GM19468 (cell line): ENCODE measurements at regions not wholly inside any gene's neighbourhood (a gene's known extent, or its start where the extent isn't known, plus 50 kb on each side); places are given as distances from the start of the nearest gene placed in this dataset.

ENCODE experiments used
- ATAC-seq: cut with Tn5 transposase; IDR thresholded peaks from one replicate; pipeline ENCODE4 v1.9.1; 2021; ENCODE audit warnings: mild to moderate bottlenecking, moderate library complexity, moderate number of reproducible peaks; ENCODE audit not compliant: unreplicated experiment; ENCODE audit errors: extremely low read depth

DNA sequence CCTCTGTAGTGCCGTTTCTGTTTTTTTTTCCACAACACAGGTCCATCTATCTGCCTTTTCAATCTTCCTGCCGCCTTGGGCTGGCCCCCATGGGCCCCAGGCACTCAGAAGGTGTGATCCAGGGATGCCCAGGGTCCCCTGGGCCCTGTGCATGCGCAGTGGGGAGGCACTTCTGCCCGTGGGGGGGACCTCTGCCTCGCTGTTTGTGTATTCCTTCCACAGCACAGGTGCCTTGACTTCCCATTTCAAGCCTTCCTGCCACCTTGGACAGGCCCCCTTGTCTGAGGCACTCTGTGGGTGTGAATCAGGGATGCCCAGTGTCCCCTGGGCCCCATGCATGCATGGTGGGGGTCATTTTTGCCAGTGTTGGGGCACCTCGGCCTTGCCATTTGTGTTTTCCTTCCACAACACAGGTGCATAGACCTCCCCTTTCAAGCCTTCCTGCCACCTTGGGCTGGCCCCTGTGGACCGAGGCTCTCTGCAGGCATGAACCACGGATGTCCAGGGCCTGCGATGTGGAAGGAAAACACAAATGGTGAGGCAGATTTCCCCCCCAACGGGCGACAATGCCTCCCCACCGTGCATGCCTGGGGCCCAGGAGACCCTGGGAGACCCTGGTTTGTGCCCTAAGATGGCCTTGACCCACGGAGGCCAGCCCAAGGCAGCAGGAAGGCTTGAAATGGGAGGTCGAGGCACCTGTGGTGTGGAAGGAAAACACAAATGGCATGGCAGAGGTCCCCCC lies 366.5 kb downstream of the ALG10 start:
- ATAC-seq = no peak

DNA sequence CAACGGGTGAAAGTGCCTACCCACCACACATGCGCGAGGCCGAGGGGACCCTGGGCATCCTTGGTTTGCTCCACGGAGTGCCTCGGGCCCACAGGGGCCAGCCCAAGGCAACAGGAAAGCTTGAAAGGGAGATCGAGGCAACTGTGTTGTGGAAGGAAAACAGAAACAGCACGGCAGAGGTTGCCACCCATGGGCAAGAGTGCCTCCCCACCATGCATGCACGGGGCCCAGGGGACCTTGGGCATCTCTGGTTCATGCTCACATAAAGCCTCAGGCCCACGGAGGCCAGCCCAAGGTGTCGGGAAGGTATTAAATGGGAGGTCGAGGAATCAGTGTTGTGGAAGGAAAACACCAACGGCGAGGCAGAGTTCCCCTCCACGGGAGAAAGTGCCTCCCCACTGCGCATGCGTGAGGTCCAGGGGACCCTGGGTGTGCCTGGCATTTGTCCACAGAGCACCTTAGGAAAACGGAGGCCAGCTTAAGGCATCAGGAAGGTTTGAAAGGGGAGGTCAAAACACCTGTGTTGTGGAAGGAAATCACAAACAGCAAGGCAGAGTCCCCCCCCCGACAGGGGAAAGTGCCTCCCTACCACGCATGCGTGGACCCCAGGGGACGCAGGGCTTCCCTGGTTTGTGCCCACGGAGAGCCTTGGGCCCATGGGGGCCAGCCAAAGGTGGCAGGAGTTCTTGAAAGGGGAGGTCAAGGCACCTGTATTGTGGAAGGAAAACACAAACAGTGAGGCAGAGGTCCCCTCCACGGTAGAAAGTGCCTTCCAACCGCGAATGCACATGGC lies 367.3 kb downstream of the ALG10 start:
- no peak for ATAC-seq

DNA sequence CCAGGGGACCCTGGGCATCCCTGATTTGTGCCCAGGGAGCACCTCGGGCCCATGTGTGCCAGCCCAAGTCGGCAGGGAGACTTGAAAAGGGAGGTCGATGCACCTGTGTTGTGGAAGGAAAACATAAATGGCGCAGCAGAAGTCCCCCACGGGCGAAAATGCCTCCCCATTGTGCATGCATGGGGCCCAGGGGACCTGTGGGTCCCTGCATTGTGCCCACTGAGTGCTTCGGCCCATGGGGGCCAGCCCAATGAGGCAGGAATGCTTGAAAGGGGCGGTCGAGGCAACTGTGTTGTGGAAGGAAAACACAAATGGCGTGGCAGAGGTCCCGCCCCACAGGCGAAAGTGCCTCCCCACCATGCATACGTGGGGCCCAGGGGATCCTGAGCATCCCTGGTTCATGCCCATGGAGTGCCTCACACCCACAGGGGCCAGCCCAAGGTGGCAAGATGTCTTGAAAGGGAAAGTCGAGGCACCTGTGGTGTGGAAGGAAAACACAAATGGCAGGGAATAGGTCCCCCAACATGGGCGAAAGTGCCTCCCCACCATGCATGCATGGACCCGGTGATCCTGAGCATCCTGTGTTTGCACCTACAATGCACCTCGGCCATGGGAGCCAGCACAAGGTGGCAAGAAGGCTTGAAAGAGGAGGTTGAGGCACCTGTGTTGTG lies 368.0 kb downstream of the ALG10 start:
- ATAC-seq = no peak

DNA sequence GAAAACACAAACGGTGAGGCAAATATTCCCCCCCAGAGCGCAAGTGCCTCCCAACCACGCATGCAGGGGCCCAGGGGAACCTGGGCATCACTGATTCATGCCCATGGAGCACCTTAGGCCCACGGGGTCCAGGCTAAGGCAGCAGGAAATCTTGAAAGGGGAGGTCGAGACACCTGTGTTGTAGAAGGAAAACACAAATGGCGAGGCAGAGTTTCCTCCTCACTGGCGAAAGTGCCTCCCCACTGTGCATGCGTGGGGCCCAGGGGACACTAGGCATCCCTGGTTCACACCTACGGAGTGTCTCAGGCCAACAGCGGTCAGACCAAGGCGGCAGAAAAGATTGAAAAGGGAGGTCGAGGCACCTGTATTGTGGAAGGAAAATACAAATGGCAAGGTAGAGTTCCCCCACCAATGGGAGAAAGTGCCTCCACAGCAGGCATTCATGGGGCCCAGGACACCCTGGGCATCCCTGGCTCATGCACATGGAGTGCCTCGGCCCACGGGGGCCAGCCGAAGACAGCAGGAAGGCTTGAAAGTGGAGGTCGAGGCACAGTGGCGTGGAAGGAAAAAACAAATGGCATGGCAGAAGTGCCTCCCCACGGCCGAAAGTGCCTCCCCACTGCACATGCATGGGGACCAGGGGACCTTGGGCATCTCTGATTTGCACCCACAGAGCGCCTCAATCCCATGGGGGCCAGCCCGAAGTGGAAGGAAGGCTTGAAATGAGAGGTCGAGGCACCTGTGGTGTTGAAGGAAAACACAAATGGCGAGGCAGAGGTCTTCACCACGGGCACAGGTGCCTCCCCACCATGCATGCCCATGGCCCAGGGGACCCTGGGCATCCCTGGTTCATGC lies 368.8 kb downstream of the ALG10 start:
- ATAC-seq = no peak

DNA sequence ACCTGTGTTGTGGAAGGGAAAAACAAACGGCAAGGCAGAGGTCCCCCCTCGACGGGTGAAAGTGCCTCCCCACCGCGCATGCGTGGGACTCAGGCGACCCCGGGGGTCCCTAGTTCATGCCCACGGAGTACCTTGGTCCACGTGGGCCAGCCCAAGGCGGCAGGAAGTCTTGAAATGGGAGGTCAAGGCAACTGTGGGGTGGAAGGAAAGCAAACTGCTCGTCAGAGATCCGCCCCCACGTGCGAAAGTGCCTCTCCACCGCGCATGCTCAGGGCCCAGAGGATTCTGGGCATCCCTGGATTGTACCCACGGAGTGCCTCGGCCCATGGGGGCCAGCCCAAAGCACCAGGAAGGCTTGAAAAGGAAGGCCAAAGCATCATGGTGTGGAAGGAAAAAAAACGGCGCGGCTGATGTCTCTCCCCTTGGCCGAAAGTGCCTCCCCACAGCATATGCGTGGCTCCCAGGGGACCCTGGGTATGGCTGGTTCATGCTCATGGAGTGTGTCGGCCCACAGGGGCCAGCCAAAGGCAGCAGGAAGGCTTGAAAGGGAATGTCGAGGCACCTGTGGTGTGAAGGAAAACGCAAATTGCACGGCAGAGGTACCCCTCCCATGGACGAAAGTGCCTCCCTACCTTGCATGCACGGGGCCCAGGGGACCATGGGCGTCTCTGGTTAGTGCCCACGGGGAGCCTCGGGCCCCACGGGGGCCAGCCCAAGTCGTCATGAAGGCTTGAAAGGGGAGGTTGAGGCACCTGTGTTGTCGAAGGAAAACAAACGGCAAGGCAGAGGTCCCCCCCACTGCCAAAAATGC lies 369.7 kb downstream of the ALG10 start:
- no peak for ATAC-seq

DNA sequence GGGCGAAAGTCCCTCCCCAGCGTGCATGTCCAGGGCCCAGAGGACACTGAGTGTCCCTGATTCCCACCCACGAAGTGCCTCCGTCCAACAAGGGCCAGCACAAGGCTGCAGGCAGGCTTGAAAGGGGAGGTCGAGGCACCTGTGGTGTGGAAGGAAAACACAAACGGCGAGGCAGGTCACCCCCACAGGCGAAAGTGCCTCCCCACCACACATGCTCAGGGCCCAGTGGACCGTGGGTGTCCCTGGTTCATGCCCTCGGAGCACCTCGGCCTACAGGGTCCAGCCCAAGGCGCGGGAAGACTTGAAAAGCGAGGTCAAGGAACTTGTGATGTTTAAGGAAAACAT lies 370.4 kb downstream of the ALG10 start:
- no peak for ATAC-seq

DNA sequence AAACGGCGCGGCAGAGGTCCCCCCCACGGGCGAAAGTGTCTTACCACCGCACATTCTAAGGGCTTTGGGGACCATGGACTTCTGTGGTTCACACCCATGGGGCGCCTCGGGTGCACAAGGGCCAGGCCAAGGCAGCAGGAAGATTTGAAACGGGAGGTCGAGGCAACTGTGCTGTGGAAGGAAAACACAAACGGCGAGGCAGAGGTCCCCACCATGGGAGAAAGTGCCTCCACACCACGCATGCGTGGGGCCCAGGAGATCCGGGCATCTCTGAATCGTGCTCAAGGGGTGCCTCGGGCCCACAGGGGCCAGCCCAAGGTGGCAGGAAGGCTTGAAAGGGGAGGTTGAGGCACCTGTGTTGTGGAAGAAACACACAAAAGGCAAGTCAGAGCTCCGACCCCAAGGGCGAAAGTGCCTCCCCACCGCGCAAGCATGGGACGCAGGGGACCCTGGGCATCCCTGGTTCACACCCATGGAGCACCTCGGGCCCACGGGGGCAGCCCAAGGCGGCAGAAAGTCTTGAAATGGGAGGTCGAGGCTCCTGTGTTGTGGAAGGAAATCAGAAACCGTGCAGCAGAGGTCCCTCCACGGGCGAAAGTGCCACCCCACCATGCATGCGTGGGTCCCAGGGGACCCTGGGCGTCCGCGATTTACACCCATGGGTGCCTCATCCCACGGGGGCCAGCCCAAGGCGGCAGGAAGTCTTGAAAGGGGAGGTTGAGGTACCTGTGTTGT lies 371.0 kb downstream of the ALG10 start:
- no peak for ATAC-seq

DNA sequence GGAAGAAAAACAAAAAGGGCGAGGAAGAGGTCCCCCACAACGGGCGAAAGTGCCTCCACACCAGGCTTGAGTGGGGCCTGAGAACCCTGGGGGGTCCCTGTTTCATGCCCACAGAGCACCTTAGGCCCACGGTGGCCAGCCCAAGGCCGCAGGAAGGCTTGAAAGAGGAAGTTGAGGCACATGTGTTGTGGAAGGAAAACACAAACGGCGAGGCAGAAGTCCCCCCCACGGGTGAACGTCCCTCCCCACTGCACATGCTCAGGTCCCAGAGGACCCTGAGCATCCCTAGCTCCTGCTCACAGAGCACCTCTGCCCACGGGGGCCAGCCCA lies 371.5 kb downstream of the ALG10 start:
- no peak for ATAC-seq

DNA sequence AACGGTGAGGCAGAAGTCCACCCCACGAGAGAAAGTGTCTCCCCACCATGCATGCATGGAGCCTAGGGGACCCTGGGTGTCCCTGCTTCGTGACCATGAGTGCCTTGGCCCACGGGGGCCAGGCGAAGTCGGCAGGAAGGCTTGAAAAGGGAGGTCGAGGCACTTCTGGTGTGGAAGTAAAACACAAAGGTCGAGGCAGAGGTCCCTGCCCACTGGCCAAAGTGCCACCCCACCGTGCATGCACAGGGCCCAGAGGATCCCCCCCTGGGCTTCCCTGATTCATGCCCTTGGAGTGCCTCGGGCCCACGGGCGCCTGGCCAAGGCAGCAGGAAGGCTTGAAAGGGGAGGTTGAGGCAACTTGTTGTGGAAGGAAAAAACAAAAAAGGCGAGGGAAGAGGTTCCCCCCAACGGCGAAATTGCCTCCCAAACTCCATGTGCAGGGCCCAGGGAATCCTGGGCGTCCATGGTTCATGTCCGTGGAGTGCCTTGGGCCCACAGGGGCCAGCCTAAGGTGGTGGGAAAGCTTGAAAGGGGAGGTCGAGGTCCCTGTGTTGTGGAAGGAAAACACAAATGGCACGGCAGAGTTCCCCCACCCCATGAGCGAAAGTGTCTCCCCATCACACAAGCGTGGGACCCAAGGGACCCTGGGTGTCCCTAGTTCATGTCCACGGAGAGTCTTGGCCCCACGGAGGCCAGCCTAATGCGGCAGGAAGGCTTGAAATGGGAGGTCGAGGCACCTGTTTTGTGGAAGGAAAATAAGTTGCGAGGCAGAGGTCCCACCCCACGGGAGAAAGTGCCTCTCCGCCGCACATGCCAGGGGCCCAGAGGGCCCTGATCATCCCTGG lies 372.1 kb downstream of the ALG10 start:
- no peak for ATAC-seq

DNA sequence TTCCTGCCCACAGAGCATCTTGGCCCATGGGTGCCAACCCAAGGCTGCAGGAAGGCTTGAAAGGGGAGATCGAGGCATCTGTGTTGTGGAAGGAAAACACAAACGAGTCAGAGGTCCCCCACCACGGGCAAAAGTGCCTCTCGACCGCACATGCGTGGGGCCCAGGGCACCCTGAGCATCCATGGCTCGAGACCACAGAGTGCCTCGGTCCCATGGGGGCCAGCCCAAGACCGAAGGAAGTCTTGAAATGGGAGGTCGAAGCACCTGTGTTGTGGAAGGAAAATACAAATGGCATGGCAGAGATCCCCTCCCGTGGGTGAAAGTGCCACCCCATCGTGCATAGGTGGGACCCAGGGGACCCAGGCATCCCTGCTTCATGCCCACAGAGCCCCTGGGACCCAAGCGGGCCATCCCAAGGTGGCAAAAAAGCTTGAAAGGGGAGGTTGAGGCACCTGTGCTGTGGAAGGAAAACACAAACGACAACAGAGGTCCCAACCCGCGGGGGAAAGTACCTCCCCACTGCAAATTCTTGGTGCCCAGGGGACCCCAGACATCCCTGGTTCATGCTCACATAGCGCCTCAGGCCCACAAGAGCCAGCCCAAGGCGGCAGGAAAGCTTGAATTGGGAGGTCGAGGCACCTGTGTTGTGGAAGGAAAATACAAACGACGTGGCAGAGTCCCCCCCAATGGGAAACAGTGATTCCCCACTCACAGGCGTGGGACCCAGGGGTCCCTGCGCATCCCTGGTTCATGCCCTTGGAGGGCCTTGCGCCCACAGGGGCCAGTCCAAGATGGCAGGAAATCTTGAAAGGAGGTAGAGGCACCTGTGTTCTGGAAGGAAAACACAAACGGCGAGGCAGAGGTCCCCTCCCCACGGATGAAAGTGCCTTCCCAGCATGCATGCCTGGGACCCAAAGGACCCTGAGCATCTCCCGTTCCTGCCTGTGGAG lies 373.0 kb downstream of the ALG10 start:
- ATAC-seq = no peak

DNA sequence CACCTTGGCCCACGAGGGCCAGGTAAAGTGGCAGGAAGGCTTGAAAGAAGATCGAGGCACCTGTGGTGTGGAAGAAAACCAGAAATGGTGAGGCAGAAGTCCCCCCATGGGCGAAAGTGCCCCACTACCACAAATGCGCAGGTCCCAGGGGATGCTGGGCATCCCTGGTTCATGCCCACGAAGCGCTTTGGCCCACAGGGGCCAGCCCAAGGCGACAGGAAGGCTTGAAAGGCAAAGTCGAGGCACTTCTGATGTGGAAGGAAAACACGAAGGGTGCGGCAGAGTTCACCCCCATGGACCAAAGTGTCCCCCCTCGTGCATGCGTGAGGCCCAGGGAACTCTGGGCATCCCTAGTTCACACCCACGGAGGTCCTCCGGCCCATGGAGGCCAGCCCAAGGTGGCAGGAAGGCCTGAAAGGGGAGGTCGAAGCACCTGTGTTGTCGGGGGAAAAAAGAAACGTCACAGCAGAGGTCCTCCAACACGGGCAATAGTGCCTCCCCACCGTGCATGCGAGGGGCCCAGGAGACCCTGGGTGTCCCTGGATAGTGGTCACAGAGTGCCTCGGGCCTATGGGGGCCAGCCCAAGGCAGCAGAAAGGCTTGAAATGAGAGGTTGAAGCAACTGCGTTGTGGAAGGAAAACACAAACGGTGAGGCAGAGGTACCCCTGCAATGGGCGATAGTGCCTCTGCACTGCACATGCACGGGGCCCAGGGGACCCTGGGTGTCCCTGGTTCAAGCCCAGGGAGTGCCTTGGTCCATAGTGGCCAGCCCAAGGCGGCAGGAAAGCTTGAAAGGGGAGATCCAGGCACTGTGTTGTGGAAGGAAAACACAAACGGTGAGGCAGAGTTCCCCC lies 373.9 kb downstream of the ALG10 start:
- no peak for ATAC-seq

DNA sequence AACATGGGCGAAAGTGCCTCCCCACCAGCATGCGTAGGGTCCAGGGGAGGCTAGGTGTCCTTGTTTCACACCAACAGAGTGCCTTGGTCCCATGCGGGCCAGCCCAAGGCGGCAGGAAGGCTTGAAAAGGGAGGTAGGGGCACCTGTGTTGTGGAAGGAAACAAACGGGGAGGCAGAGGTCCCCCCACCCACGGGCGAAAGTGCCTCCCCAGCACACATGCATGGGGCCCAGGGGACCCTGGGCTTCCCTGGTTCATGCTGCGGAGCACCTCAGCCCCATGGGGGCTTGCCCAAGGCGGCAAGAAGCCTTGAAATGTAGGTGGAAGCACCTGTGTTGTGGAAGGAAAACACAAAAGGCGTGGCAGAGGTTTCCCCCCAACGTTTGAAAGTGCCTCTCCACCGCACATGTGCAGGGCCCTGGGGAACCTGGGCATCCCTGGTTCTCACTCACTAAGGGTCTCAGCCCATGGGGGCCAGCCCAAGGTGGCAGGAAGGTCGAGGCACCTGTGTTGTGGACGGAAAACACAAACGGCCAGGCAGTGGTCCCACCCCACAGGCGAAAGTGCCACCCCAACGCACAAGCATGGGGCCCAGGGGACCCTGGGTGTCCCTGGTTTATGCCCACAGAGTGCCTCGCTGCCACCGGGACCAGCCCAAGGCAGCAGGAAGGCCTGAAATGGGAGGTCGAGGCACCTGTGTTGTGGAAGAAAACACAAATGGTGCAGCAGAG lies 374.7 kb downstream of the ALG10 start:
- no peak for ATAC-seq

DNA sequence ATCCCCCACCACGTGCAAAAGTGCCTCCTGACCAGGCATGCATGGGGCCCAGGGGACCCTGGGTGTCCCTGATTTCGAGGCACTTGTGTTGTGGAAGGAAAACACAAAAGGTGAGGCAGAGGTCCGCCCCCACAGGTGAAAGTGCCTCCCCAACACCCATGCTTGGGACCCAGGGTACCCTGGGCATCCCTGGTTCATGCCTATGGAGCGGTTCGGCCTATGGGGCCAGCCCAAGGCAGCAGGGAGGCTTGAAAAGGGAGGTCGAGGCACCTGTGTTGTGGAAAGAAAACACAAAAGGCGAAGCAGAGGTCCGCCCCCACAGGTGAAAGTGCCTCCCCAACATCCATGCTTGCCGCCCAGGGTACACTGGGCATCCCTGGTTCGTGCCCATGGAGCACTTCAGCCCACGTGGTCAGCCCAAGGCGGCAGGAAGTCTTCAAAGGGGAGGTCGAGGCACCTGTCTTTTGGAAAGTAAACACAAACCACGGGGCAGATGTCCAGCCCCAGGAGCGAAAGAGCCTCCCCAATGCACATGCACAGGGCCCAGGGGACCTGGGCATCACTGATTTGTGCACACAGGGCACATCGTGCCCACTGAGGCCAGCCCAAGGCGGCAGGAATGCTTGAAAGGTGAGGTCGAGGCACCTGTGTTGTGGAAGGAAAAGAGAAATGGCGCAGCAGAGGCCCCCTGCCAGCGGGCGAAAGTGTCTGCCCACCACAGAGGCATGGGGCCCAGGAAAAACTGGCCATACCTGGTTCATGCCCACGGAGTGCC lies 375.5 kb downstream of the ALG10 start:
- ATAC-seq = no peak

DNA sequence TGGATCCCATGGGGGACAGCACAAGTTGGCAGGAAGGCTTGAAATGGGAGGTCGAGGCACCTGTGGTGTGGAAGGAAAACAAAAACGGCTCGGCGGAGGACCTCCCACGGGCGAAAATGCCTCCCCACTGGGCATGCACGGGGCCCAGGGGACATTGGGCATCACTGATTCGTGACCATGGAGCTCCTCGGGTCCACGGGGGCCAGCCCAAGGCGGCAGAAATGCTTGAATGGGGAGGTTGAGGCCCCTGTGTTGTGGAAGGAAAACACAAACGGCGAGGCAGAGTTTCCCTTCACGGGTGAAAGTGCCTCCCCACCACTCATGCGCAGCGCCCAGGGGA lies 376.0 kb downstream of the ALG10 start:
- ATAC-seq = no peak
